ENCODE measurements at regions not wholly inside any gene's neighbourhood (a gene's known extent, or its start where the extent isn't known, plus 50 kb on each side); places are given as distances from the start of the nearest gene placed in this dataset.
"Not testable (repeated sequence)": the region's sequence is repeated elsewhere in the genome, so short reads cannot be mapped to it uniquely, and the experiment has no call there.

- TF ChIP-seq EZH2phosphoT487 (IDR thresholded peaks at IDR 0.05) (no peak), EZH2 (IDR thresholded peaks at IDR 0.05) (no peak), CTCF (IDR thresholded peaks at IDR 0.05) (no peak)
- H3K4me3 Mint-ChIP-seq: no peak overlapping the region
- H3K27ac Mint-ChIP-seq: no peak overlapping the region
- no peak overlapping the region for H3K4me2 ChIP-seq
- H3K79me2 ChIP-seq (ENCODE audit: low read depth): no peaks in the 10 kb centered on the region
- H3K9me3 Mint-ChIP-seq: no peaks in the 10 kb centered on the region
- no peaks in the 10 kb centered on the region for H3K4me1 ChIP-seq
- no peaks in the 10 kb centered on the region for H4K20me1 ChIP-seq (ENCODE audit: low read depth)
- no peaks in the 10 kb centered on the region for H3K27me3 ChIP-seq
- H3K27ac ChIP-seq: no peak overlapping the region
- no peaks in the 10 kb centered on the region for H3K36me3 ChIP-seq
- no peaks in the 10 kb centered on the region for H3F3A ChIP-seq (ENCODE audit: low read depth)
- peaks cover 7% of the 10 kb centered on the region for H3K4me1 Mint-ChIP-seq
- no peaks in the 10 kb centered on the region for H3K9me3 ChIP-seq (ENCODE audit: low read depth)
- peaks cover 4% of the 10 kb centered on the region for H3K27me3 Mint-ChIP-seq (ENCODE audit: insufficient read depth, low read depth)
- no peak overlapping the region for H2AFZ ChIP-seq (replicated peaks)
- H3K9ac ChIP-seq: no peak overlapping the region
- DNase-seq (ENCODE audit: low spot score): no peak
- no peak overlapping the region for H3K4me3 ChIP-seq
- H3K36me3 Mint-ChIP-seq: no peaks in the 10 kb centered on the region
Observed at GRCh38 chr2:224173210-224173609, 134.1 kb upstream of the SERPINE2 start.

- H2AFZ ChIP-seq (replicated peaks): no peak overlapping the region
- no peak overlapping the region for H3K4me3 ChIP-seq
- H3K36me3 Mint-ChIP-seq: no peaks in the 10 kb centered on the region
- no peaks in the 10 kb centered on the region for H4K20me1 ChIP-seq (ENCODE audit: low read depth)
- H3K4me1 ChIP-seq: no peaks in the 10 kb centered on the region
- H3K4me2 ChIP-seq: no peak overlapping the region
- H3K27me3 Mint-ChIP-seq (ENCODE audit: insufficient read depth, low read depth): peaks cover 4% of the 10 kb centered on the region
- H3F3A ChIP-seq (ENCODE audit: low read depth): no peaks in the 10 kb centered on the region
- H3K27me3 ChIP-seq: no peaks in the 10 kb centered on the region
- H3K4me3 Mint-ChIP-seq: no peak overlapping the region
- H3K27ac ChIP-seq: no peak overlapping the region
- no peaks in the 10 kb centered on the region for H3K9me3 Mint-ChIP-seq
- TF ChIP-seq EZH2 (IDR thresholded peaks at IDR 0.05) (no peak), CTCF (IDR thresholded peaks at IDR 0.05) (no peak), EZH2phosphoT487 (IDR thresholded peaks at IDR 0.05) (no peak)
- peaks cover 7% of the 10 kb centered on the region for H3K4me1 Mint-ChIP-seq
- H3K36me3 ChIP-seq: no peaks in the 10 kb centered on the region
- H3K9ac ChIP-seq: no peak overlapping the region
- no peaks in the 10 kb centered on the region for H3K9me3 ChIP-seq (ENCODE audit: low read depth)
- no peak overlapping the region for H3K27ac Mint-ChIP-seq
- no peaks in the 10 kb centered on the region for H3K79me2 ChIP-seq (ENCODE audit: low read depth)
- DNase-seq (ENCODE audit: low spot score): no peak
Observed at GRCh38 chr2:224171226-224171625, 132.1 kb upstream of the SERPINE2 start.

- Mint-ChIP-seq H3K4me1 (peaks cover 7% of the 10 kb centered on the region), H3K36me3 (no peaks in the 10 kb centered on the region), H3K27ac (no peak overlapping the region), H3K9me3 (no peaks in the 10 kb centered on the region), H3K27me3 (ENCODE audit: insufficient read depth, low read depth) (peaks cover 6% of the 10 kb centered on the region), H3K4me3 (no peak overlapping the region)
- Histone ChIP-seq H3K9ac (no peak overlapping the region), H4K20me1 (ENCODE audit: low read depth) (no peaks in the 10 kb centered on the region), H3K4me3 (no peak overlapping the region), H3K36me3 (no peaks in the 10 kb centered on the region), H3K9me3 (ENCODE audit: low read depth) (no peaks in the 10 kb centered on the region), H2AFZ (replicated peaks) (no peak overlapping the region), H3K27me3 (no peaks in the 10 kb centered on the region), H3K27ac (no peak overlapping the region), H3K79me2 (ENCODE audit: low read depth) (no peaks in the 10 kb centered on the region), H3K4me2 (no peak overlapping the region), H3K4me1 (no peaks in the 10 kb centered on the region), H3F3A (ENCODE audit: low read depth) (no peaks in the 10 kb centered on the region)
- no peak for TF ChIP-seq EZH2phosphoT487 (IDR thresholded peaks at IDR 0.05)
- TF ChIP-seq CTCF (IDR thresholded peaks at IDR 0.05): no peak
- no peak for TF ChIP-seq EZH2 (IDR thresholded peaks at IDR 0.05)
- no peak for DNase-seq (ENCODE audit: low spot score)
Observed at GRCh38 chr2:224169847-224170246, 130.8 kb upstream of the SERPINE2 start.

- not testable (repeated sequence) for H3K27me3 ChIP-seq; H3K4me1 Mint-ChIP-seq; H3K4me1 ChIP-seq; H2AFZ ChIP-seq (replicated peaks); H3K4me3 Mint-ChIP-seq; H3K27ac ChIP-seq; H3K79me2 ChIP-seq (ENCODE audit: low read depth); H3K9me3 Mint-ChIP-seq; H3K27ac Mint-ChIP-seq; DNase-seq (ENCODE audit: low spot score); H3K4me2 ChIP-seq; H3K9me3 ChIP-seq (ENCODE audit: low read depth); H3F3A ChIP-seq (ENCODE audit: low read depth); H4K20me1 ChIP-seq (ENCODE audit: low read depth); H3K36me3 Mint-ChIP-seq; H3K4me3 ChIP-seq; H3K27me3 Mint-ChIP-seq (ENCODE audit: insufficient read depth, low read depth); H3K36me3 ChIP-seq; H3K9ac ChIP-seq
Observed at GRCh38 chr2:224167781-224168180, 128.7 kb upstream of the SERPINE2 start.
